PC-3 (cell line): ENCODE measurements at regions not wholly inside any gene's neighbourhood (a gene's known extent, or its start where the extent isn't known, plus 50 kb on each side); places are given as distances from the start of the nearest gene placed in this dataset.

Source experiments
- ATAC-seq: fragments of 200-7000 bp; cut with Tn5 transposase; 2 replicates; pipeline ENCODE4 v1.9.1; 2020; ENCODE audit warnings: mild to moderate bottlenecking, moderate library complexity
- BruUV-seq: library from RNA; stranded (reverse); fragments of 400-500 nt; replicated peaks from 2 replicates; lab custom pipeline; 2021; lab: Mats Ljungman, UMichigan
- CTCF ChIA-PET: fragments of 300-600 bp; sonication (Branson Sonifier 250); formaldehyde crosslinking; loops from one replicate; lab custom pipeline; 2022; ENCODE audit warnings: antibody characterized with exemption; lab: Charles Lee
- POLR2A ChIA-PET: fragments of 300-600 bp; sonication (Branson Sonifier 250); formaldehyde crosslinking; loops from one replicate; lab custom pipeline; 2022; ENCODE audit warnings: antibody characterized with exemption; ENCODE audit not compliant: unreplicated experiment; lab: Charles Lee
- DNase-seq: peaks from one replicate; pipeline ENCODE4 v3.0.0-alpha.2; 2015
- H2AFZ ChIP-seq: fragments of 300-600 bp; sonication (generic); 2 replicates; pipeline ENCODE4 v1.6.0; 2016; ENCODE audit warnings: antibody characterized with exemption, low read length
- H3F3A ChIP-seq: fragments of 300-600 bp; sonication (generic); one replicate; pipeline ENCODE4 v1.6.0; 2017; ENCODE audit warnings: antibody characterized with exemption, low read length, control low read depth, mild to moderate bottlenecking; ENCODE audit not compliant: unreplicated experiment
- H3K27ac ChIP-seq: fragments of 300-600 bp; sonication (generic); 2 replicates; pipeline ENCODE4 v1.5.1; 2016; ENCODE audit warnings: mild to moderate bottlenecking, low read length
- H3K27me3 ChIP-seq: fragments of 300-600 bp; sonication (generic); 2 replicates; pipeline ENCODE4 v1.6.1; 2016; ENCODE audit warnings: low read length, mixed read lengths
- H3K36me3 ChIP-seq: fragments of 300-600 bp; sonication (generic); 2 replicates; pipeline ENCODE4 v1.6.1; 2016; ENCODE audit warnings: low read depth, mixed run types, low read length, mixed read lengths
- H3K4me1 ChIP-seq: fragments of 300-600 bp; sonication (generic); 2 replicates; pipeline ENCODE4 v1.5.1; 2016; ENCODE audit warnings: low read length; ENCODE audit not compliant: insufficient read depth
- H3K4me2 ChIP-seq: fragments of 300-600 bp; sonication (generic); 2 replicates; pipeline ENCODE4 v1.6.0; 2016; ENCODE audit warnings: low read length
- H3K4me3 ChIP-seq: fragments of 300-600 bp; sonication (generic); 2 replicates; pipeline ENCODE4 v1.5.1; 2016; ENCODE audit warnings: mild to moderate bottlenecking, low read length, mixed read lengths
- H3K79me2 ChIP-seq: fragments of 300-600 bp; sonication (generic); 2 replicates; pipeline ENCODE4 v1.6.1; 2017; ENCODE audit warnings: low read length, mixed read lengths
- H3K9ac ChIP-seq: fragments of 300-600 bp; sonication (generic); 2 replicates; pipeline ENCODE4 v1.6.0; 2016; ENCODE audit warnings: mild to moderate bottlenecking, low read length
- H3K9me2 ChIP-seq: fragments of 300-600 bp; sonication (generic); replicated peaks from 2 replicates; pipeline ENCODE4 v1.6.1; 2016; ENCODE audit warnings: mixed run types, low read length, mixed read lengths
- H3K9me3 ChIP-seq: fragments of 300-600 bp; sonication (generic); 2 replicates; pipeline ENCODE4 v1.6.1; 2016; ENCODE audit warnings: low read length, mixed read lengths
- H4K20me1 ChIP-seq: fragments of 300-600 bp; sonication (generic); 2 replicates; pipeline ENCODE4 v1.6.1; 2016; ENCODE audit warnings: low read length, mixed read lengths
- CTCF ChIP-seq: fragments of 300-600 bp; sonication (generic); conservative IDR thresholded peaks from 2 replicates; pipeline ENCODE4 v1.5.1; 2017; ENCODE audit warnings: antibody characterized with exemption, low read depth, mild to moderate bottlenecking, low read length
- EZH2 ChIP-seq: fragments of 300-600 bp; sonication (generic); IDR thresholded peaks from one replicate; pipeline ENCODE4 v1.6.1; 2017; ENCODE audit warnings: antibody characterized with exemption, mild to moderate bottlenecking, low read length; ENCODE audit not compliant: unreplicated experiment
- EZH2phosphoT487 ChIP-seq: fragments of 300-600 bp; sonication (generic); IDR thresholded peaks from 2 replicates; pipeline ENCODE4 v1.6.1; 2018; ENCODE audit warnings: mild to moderate bottlenecking, antibody characterized with exemption, low read length, borderline replicate concordance
- intact Hi-C: fragments of 100-400 bp; cut with micrococcal nuclease; formaldehyde crosslinking; loops from 2 replicates; pipeline ENCODE4 v1.9.0; 2023

- no peak for TF ChIP-seq EZH2
- TF ChIP-seq CTCF, result no peak
- no peak for TF ChIP-seq EZH2phosphoT487
- Histone ChIP-seq H3K27ac (peak overlapping the region; percentile 65), H3K9me2 (no peaks in the 10 kb centered on the region), H2AFZ (peak overlapping the region; percentile 58), H3K9ac (no peak overlapping the region; the same call in 1 of the 2 replicates), H3K79me2 (no peaks in the 10 kb centered on the region), H3K9me3 (no peaks in the 10 kb centered on the region), H3F3A (no peaks in the 10 kb centered on the region), H3K4me3 (peak overlapping the region; percentile 7; the same call in 1 of the 2 replicates), H3K4me1 (peaks cover 35% of the 10 kb centered on the region), H3K36me3 (no peaks in the 10 kb centered on the region), H3K27me3 (no peaks in the 10 kb centered on the region), H3K4me2 (peak overlapping the region; percentile 56), H4K20me1 (no peaks in the 10 kb centered on the region)
- no TSS peak for BruUV-seq
- ChIA-PET POLR2A (interaction anchor here (0.6 kb wide), 1 partner anchor 214 kb away, joined by 3 read pairs; no protein-coding TSS in a partner anchor), CTCF (no interaction called here)
- DNase-seq, result peak; percentile 82
- intact Hi-C loops, result loop anchor here (5.0 kb wide), 1 partner anchor 40 kb away; no protein-coding TSS in a partner anchor
- ATAC-seq, result peak; percentile 87
Measured at GRCh38 chr4:128386761-128387599, 99.4 kb upstream of the PGRMC2 start.

- Histone ChIP-seq H3K4me3 (no peak overlapping the region), H3K4me2 (no peak overlapping the region), H3F3A (no peaks in the 10 kb centered on the region), H3K9me3 (no peaks in the 10 kb centered on the region), H3K9ac (no peak overlapping the region), H3K79me2 (no peaks in the 10 kb centered on the region), H3K4me1 (peaks cover 32% of the 10 kb centered on the region), H3K27ac (no peak overlapping the region), H4K20me1 (no peaks in the 10 kb centered on the region), H3K27me3 (no peaks in the 10 kb centered on the region), H3K9me2 (no peaks in the 10 kb centered on the region), H2AFZ (no peak overlapping the region), H3K36me3 (no peaks in the 10 kb centered on the region)
- POLR2A ChIA-PET, result interaction anchor here (0.6 kb wide), 1 partner anchor 215 kb away, joined by 3 read pairs; no protein-coding TSS in a partner anchor
- ATAC-seq, result no peak
- no TSS peak for BruUV-seq
- intact Hi-C loops, result loop anchor here (5.0 kb wide), 1 partner anchor 42 kb away; no protein-coding TSS in a partner anchor
- DNase-seq, result peak; percentile 8
- CTCF ChIA-PET, result no interaction called here
- TF ChIP-seq EZH2phosphoT487, result no peak
- no peak for TF ChIP-seq EZH2
- 0 out of 2 replicates have a peak, but pooled peaks have one; percentile 33 for TF ChIP-seq CTCF
Measured at GRCh38 chr4:128385683-128386304, 98.2 kb upstream of the PGRMC2 start.
